DND-41 (cell line): ENCODE measurements at regions not wholly inside any gene's neighbourhood (a gene's known extent, or its start where the extent isn't known, plus 50 kb on each side); places are given as distances from the start of the nearest gene placed in this dataset.

ENCODE experiments used
- ATAC-seq: fragments of 200-7000 bp; cut with Tn5 transposase; 3 replicates; pipeline ENCODE4 v1.9.1; 2021; ENCODE audit warnings: low read depth; ENCODE audit not compliant: insufficient read depth
- DNase-seq: peaks from one replicate; pipeline ENCODE4 v3.0.0-alpha.2; 2020
- H2AFZ ChIP-seq: 2 replicates; pipeline ENCODE4 v1.6.0; 2012; ENCODE audit warnings: low read depth, low read length
- H3K27ac ChIP-seq: 2 replicates; pipeline ENCODE4 v1.5.1; 2012; ENCODE audit warnings: low read length, inconsistent platforms
- H3K27me3 ChIP-seq: fragments of 200-600 bp; sonication (generic); 2 replicates; pipeline ENCODE4 v1.6.0; 2012; ENCODE audit warnings: low read length, mild to moderate bottlenecking, inconsistent platforms; ENCODE audit not compliant: insufficient read depth, poor library complexity
- H3K36me3 ChIP-seq: 2 replicates; pipeline ENCODE4 v1.5.1; 2012; ENCODE audit warnings: low read length, inconsistent platforms; ENCODE audit not compliant: insufficient read depth
- H3K4me1 ChIP-seq: 2 replicates; pipeline ENCODE4 v1.5.1; 2012; ENCODE audit warnings: mild to moderate bottlenecking, low read length; ENCODE audit not compliant: insufficient read depth
- H3K4me2 ChIP-seq: 2 replicates; pipeline ENCODE4 v1.6.0; 2012; ENCODE audit warnings: mild to moderate bottlenecking, moderate library complexity, low read length, inconsistent platforms; ENCODE audit not compliant: insufficient read depth
- H3K4me3 ChIP-seq, 2 experiments: fragments of 200-600 bp in 1 of 2; shearing (Covaris generic) in 1 of 2; 2 replicates each; pipeline ENCODE4 v1.5.1; 2012 to 2016; ENCODE audit warnings: inconsistent platforms in 2 of 2, low read length in 2 of 2, mild to moderate bottlenecking in 2 of 2, low read depth in 1 of 2, moderate library complexity in 1 of 2
- H3K79me2 ChIP-seq: 2 replicates; pipeline ENCODE4 v1.6.0; 2012; ENCODE audit warnings: low read length, inconsistent platforms; ENCODE audit not compliant: insufficient read depth
- H3K9ac ChIP-seq: 2 replicates; pipeline ENCODE4 v1.6.0; 2012; ENCODE audit warnings: low read depth, mild to moderate bottlenecking, inconsistent platforms, low read length, moderate library complexity
- H3K9me3 ChIP-seq: 2 replicates; pipeline ENCODE4 v1.5.1; 2012; ENCODE audit warnings: low read length, moderate library complexity, mild to moderate bottlenecking, inconsistent platforms; ENCODE audit not compliant: insufficient read depth, severe bottlenecking
- H4K20me1 ChIP-seq: 2 replicates; pipeline ENCODE4 v1.6.0; 2012; ENCODE audit warnings: low read length; ENCODE audit not compliant: insufficient read depth
- EZH2 ChIP-seq: IDR thresholded peaks from 3 replicates; pipeline ENCODE4 v1.6.1; 2012; ENCODE audit warnings: borderline replicate concordance, low read depth, mild to moderate bottlenecking, moderate library complexity, low read length, inconsistent platforms; ENCODE audit not compliant: severe bottlenecking
- TF ChIP-seq, protein P1 (sequence below): IDR thresholded peaks from 2 replicates; pipeline ENCODE4 v1.5.1; 2012; ENCODE audit warnings: borderline replicate concordance, low read length, moderate library complexity, mild to moderate bottlenecking; ENCODE audit not compliant: poor library complexity, severe bottlenecking; ENCODE audit errors: extremely low read depth

DNA sequence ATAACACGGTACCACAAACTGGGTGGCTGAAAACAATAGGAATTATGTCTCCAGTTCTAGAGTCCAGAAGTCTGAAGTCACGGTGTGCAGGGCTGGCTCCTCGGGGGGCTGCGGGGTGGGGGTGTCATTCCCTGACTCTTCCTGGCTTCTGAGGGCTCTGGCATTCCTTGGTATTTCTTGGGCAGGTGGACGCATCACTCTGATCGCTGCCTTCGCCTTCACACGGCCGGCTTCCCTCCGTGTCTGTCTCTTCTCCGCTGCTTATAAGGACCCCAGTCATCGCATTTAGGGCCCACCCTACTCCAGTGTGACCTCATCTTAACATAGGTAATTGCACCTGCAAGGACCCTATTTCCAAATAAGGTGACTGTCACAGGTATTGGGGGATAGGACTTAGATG, 134.6 kb downstream of the CPZ start:
- no peaks in the 10 kb centered on the region for H3K36me3 ChIP-seq
- ATAC-seq = no peak
- H3K4me3 ChIP-seq = no peak overlapping the region
- no peak for TF ChIP-seq EZH2
- TF ChIP-seq, protein P1, sequence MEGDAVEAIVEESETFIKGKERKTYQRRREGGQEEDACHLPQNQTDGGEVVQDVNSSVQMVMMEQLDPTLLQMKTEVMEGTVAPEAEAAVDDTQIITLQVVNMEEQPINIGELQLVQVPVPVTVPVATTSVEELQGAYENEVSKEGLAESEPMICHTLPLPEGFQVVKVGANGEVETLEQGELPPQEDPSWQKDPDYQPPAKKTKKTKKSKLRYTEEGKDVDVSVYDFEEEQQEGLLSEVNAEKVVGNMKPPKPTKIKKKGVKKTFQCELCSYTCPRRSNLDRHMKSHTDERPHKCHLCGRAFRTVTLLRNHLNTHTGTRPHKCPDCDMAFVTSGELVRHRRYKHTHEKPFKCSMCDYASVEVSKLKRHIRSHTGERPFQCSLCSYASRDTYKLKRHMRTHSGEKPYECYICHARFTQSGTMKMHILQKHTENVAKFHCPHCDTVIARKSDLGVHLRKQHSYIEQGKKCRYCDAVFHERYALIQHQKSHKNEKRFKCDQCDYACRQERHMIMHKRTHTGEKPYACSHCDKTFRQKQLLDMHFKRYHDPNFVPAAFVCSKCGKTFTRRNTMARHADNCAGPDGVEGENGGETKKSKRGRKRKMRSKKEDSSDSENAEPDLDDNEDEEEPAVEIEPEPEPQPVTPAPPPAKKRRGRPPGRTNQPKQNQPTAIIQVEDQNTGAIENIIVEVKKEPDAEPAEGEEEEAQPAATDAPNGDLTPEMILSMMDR = no peak
- H3K79me2 ChIP-seq = no peaks in the 10 kb centered on the region
- DNase-seq = no peak
- H3K4me2 ChIP-seq = no peak overlapping the region
- no peaks in the 10 kb centered on the region for H3K27me3 ChIP-seq
- no peak overlapping the region for H3K27ac ChIP-seq
- H3K4me1 ChIP-seq = no peaks in the 10 kb centered on the region
- no peaks in the 10 kb centered on the region for H3K9me3 ChIP-seq
- H2AFZ ChIP-seq = no peak overlapping the region
- peaks cover 3% of the 10 kb centered on the region; the same call in 1 of the 2 replicates for H4K20me1 ChIP-seq
- no peak overlapping the region for H3K9ac ChIP-seq

DNA sequence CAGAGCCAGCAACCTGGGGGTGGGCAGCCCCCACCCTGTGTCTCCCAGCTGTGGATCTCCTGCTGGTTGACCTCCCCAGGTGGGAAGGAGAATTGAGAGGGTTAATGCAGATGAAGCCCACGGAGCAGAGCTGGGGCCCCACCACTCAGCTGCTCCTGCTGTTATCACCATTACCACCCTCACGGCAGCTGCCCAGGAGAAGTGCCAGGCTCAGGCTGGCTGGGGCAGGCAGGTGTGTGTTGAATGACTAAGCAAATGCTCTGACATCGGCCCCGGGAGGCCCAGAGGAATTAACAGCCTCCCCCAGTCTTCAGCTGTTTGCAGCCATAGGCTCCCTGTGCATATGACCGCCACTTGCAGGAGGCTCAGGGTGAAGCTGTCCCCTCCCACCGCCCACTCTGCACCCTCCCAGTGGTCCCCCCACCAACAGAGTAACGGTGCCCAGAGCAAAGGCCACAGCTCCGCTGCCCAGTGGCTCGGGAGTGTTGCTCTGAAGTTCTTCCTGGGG, 133.8 kb downstream of the CPZ start:
- H3K4me1 ChIP-seq = no peaks in the 10 kb centered on the region
- peaks cover 3% of the 10 kb centered on the region; the same call in 1 of the 2 replicates for H4K20me1 ChIP-seq
- no peaks in the 10 kb centered on the region for H3K36me3 ChIP-seq
- ATAC-seq (no peak), DNase-seq (no peak)
- H3K4me3 ChIP-seq = no peak overlapping the region
- no peak overlapping the region for H3K27ac ChIP-seq
- no peak overlapping the region for H3K9ac ChIP-seq
- H3K4me2 ChIP-seq = no peak overlapping the region
- no peaks in the 10 kb centered on the region for H3K79me2 ChIP-seq
- no peaks in the 10 kb centered on the region for H3K9me3 ChIP-seq
- no peaks in the 10 kb centered on the region for H3K27me3 ChIP-seq
- no peak overlapping the region for H2AFZ ChIP-seq
- TF ChIP-seq, protein P1 = no peak
- no peak for TF ChIP-seq EZH2

DNA sequence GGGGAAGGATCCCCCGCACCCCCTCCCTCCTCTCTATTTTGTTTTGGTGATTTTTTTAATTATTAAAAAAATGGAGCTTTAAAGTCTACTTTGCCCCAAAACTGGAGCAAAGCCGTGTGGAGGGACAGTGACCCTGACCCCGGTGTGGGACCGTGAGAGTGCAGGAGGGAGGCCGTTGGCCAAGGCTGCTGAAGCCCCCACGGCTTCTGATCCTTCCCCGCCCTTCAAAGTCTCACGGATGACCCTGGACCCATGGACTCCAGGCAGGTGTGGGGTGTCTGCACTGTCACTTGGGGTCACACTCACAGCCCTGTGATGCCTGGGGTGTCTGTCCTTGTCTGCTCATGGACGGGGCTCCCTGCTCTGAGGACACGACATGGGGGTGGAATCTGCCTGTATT, 133.3 kb downstream of the CPZ start:
- Histone ChIP-seq H2AFZ (no peak overlapping the region), H3K4me1 (no peaks in the 10 kb centered on the region), H3K79me2 (no peaks in the 10 kb centered on the region), H3K27me3 (no peaks in the 10 kb centered on the region), H3K4me2 (no peak overlapping the region), H3K27ac (no peak overlapping the region), H3K4me3 (no peak overlapping the region), H3K9me3 (no peaks in the 10 kb centered on the region), H3K36me3 (no peaks in the 10 kb centered on the region), H3K9ac (no peak overlapping the region), H4K20me1 (peaks cover 3% of the 10 kb centered on the region; the same call in 1 of the 2 replicates)
- no peak for ATAC-seq
- DNase-seq = no peak
- TF ChIP-seq EZH2 = no peak
- TF ChIP-seq, protein P1 = no peak
